ENCODE measurements at regions not wholly inside any gene's neighbourhood (a gene's known extent, or its start where the extent isn't known, plus 50 kb on each side); places are given as distances from the start of the nearest gene placed in this dataset.

DNA sequence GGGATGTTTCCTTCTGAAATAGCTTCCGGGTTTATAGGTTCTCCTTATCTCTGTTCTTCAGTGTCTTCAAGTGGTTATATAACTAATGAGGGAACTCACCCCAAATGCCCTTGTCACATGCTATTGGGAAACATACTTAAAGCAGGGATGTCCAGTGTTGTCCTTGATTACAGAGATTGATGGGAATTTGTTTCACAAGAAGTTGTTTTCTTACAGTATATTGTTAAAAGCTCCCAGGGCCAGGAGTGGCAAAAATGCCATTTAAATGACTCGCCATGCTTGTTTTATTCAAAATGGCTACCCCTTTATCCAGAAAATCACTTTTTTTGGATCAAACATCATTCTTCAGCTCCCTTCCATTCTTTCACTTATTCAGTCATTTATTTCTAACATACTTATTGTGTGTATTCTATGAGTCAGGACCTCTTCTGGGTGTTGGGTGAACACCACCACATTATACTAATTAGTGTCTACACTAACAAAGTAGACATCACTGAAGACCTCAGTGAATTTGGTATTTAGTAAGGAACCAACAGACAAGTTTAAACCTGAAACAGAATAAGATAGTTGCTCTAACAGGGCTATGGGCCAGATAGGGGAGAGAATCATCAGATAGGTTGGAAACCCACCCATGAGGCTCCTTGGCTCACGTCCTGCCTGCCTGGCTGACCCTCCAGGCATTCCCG is 791.1 kb downstream of the MAFB start:
- TF ChIP-seq, protein P1, sequence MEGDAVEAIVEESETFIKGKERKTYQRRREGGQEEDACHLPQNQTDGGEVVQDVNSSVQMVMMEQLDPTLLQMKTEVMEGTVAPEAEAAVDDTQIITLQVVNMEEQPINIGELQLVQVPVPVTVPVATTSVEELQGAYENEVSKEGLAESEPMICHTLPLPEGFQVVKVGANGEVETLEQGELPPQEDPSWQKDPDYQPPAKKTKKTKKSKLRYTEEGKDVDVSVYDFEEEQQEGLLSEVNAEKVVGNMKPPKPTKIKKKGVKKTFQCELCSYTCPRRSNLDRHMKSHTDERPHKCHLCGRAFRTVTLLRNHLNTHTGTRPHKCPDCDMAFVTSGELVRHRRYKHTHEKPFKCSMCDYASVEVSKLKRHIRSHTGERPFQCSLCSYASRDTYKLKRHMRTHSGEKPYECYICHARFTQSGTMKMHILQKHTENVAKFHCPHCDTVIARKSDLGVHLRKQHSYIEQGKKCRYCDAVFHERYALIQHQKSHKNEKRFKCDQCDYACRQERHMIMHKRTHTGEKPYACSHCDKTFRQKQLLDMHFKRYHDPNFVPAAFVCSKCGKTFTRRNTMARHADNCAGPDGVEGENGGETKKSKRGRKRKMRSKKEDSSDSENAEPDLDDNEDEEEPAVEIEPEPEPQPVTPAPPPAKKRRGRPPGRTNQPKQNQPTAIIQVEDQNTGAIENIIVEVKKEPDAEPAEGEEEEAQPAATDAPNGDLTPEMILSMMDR (IDR thresholded peaks at IDR 0.05), result no peak
- TF ChIP-seq POLR2A (IDR thresholded peaks at IDR 0.05) (no peak), EP300 (IDR thresholded peaks at IDR 0.05) (no peak)
